ENCODE measurements at regions not wholly inside any gene's neighbourhood (a gene's known extent, or its start where the extent isn't known, plus 50 kb on each side); places are given as distances from the start of the nearest gene placed in this dataset.

DNA sequence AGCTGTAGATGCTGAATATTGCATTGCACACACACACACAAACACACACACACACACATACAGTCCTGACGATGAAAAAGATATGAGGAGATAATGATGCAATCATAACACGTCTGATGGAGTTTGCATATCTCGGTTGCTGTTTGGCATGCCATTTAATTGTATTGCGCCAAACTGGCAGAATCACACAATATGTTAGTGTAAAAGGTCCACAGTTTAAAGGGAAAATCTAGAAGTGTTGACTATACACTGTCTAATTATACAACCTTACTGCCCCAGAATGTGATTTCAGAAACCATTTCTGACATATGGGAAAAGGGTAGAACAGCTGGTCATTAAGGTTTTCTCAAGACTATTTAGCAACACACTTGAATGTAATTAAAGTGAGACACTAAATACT, 123.7 kb upstream of the PROX1 start:
- TF ChIP-seq EZH2phosphoT487 (IDR thresholded peaks at IDR 0.05; ENCODE audit: low read depth), result no peak
- TF ChIP-seq, protein P1, sequence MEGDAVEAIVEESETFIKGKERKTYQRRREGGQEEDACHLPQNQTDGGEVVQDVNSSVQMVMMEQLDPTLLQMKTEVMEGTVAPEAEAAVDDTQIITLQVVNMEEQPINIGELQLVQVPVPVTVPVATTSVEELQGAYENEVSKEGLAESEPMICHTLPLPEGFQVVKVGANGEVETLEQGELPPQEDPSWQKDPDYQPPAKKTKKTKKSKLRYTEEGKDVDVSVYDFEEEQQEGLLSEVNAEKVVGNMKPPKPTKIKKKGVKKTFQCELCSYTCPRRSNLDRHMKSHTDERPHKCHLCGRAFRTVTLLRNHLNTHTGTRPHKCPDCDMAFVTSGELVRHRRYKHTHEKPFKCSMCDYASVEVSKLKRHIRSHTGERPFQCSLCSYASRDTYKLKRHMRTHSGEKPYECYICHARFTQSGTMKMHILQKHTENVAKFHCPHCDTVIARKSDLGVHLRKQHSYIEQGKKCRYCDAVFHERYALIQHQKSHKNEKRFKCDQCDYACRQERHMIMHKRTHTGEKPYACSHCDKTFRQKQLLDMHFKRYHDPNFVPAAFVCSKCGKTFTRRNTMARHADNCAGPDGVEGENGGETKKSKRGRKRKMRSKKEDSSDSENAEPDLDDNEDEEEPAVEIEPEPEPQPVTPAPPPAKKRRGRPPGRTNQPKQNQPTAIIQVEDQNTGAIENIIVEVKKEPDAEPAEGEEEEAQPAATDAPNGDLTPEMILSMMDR (IDR thresholded peaks at IDR 0.05; ENCODE audit: low read depth, low read length), result no peak
- H3K27me3 ChIP-seq (ENCODE audit: low read depth, low read length), result 0 out of 2 replicates have a peak, but pooled peaks cover 4% of the 10 kb centered on the region
- H3K9ac ChIP-seq (ENCODE audit: low read length), result no peak overlapping the region
- H3K27ac ChIP-seq (ENCODE audit: low read length), result no peak overlapping the region
- no peak overlapping the region for H3K4me2 ChIP-seq (ENCODE audit: low read length)
- H3K9me3 ChIP-seq (ENCODE audit: insufficient read depth, low read length), result no peaks in the 10 kb centered on the region
- H3K4me1 ChIP-seq (ENCODE audit: low read length), result no peaks in the 10 kb centered on the region
- H2AFZ ChIP-seq (ENCODE audit: low read depth, low read length), result no peak overlapping the region
- H3K36me3 ChIP-seq (replicated peaks; ENCODE audit: low read depth, low read length), result no peaks in the 10 kb centered on the region
- H4K20me1 ChIP-seq (ENCODE audit: insufficient read depth, low read length), result no peaks in the 10 kb centered on the region
- H3K79me2 ChIP-seq (ENCODE audit: low read length), result no peaks in the 10 kb centered on the region
- H3K4me3 ChIP-seq (ENCODE audit: low read length), result no peak overlapping the region

DNA sequence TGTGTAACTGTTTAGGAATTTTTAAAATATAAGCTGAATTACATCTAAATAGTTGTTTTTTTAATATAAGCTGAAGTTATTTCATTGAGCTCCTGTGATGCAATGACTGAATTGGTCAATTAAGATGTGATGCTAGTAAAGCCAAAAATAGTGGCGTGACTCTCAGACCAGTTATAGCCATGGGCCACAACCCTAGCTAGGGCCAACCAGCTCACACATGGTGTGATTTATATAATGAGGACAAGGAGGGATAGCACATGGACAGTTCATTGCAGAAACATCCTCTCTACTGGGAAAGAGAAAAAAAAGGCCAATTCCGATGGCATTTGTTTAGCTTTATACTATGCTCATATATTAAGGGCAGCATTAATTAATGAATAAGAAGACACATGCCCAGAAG, 119.3 kb upstream of the PROX1 start:
- H3K4me3 ChIP-seq (ENCODE audit: low read length), result no peak overlapping the region
- H3K36me3 ChIP-seq (replicated peaks; ENCODE audit: low read depth, low read length), result no peaks in the 10 kb centered on the region
- no peaks in the 10 kb centered on the region for H3K79me2 ChIP-seq (ENCODE audit: low read length)
- H3K9ac ChIP-seq (ENCODE audit: low read length), result no peak overlapping the region
- TF ChIP-seq EZH2phosphoT487 (IDR thresholded peaks at IDR 0.05; ENCODE audit: low read depth), result no peak
- TF ChIP-seq, protein P1 (IDR thresholded peaks at IDR 0.05; ENCODE audit: low read depth, low read length), result no peak
- no peak overlapping the region for H3K27ac ChIP-seq (ENCODE audit: low read length)
- H3K4me1 ChIP-seq (ENCODE audit: low read length), result no peaks in the 10 kb centered on the region
- H3K4me2 ChIP-seq (ENCODE audit: low read length), result no peak overlapping the region
- no peaks in the 10 kb centered on the region for H3K9me3 ChIP-seq (ENCODE audit: insufficient read depth, low read length)
- H3K27me3 ChIP-seq (ENCODE audit: low read depth, low read length), result no peaks in the 10 kb centered on the region
- no peak overlapping the region for H2AFZ ChIP-seq (ENCODE audit: low read depth, low read length)
- H4K20me1 ChIP-seq (ENCODE audit: insufficient read depth, low read length), result no peaks in the 10 kb centered on the region

DNA sequence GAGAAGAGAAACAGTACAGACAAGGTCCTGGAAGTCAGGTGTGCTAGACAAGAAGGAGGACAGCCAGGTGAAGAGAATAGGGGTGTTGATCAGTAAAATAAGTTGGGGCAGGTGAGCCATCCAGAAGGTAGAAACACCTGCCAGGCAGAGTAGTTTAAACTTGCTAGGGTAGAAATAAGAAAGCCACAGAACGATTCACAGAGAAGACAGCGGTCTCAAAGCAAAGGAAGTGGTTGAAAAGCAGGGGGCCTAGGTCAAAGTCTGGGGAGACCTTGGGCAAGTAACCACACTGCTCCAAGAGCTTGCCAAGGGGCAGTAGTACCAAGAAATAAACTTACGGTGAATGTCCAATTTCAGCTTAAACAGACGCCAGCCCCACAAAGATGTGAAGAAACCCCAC, 116.6 kb upstream of the PROX1 start:
- H4K20me1 ChIP-seq (ENCODE audit: insufficient read depth, low read length), result no peaks in the 10 kb centered on the region
- H3K79me2 ChIP-seq (ENCODE audit: low read length), result no peaks in the 10 kb centered on the region
- no peak overlapping the region for H3K4me3 ChIP-seq (ENCODE audit: low read length)
- no peak overlapping the region for H3K9ac ChIP-seq (ENCODE audit: low read length)
- no peaks in the 10 kb centered on the region for H3K9me3 ChIP-seq (ENCODE audit: insufficient read depth, low read length)
- H3K4me2 ChIP-seq (ENCODE audit: low read length), result no peak overlapping the region
- no peaks in the 10 kb centered on the region for H3K36me3 ChIP-seq (replicated peaks; ENCODE audit: low read depth, low read length)
- no peak overlapping the region for H3K27ac ChIP-seq (ENCODE audit: low read length)
- no peak for TF ChIP-seq EZH2phosphoT487 (IDR thresholded peaks at IDR 0.05; ENCODE audit: low read depth)
- TF ChIP-seq, protein P1 (IDR thresholded peaks at IDR 0.05; ENCODE audit: low read depth, low read length), result no peak
- H3K27me3 ChIP-seq (ENCODE audit: low read depth, low read length), result peaks cover 3% of the 10 kb centered on the region; the same call in 1 of the 2 replicates
- no peaks in the 10 kb centered on the region for H3K4me1 ChIP-seq (ENCODE audit: low read length)
- no peak overlapping the region for H2AFZ ChIP-seq (ENCODE audit: low read depth, low read length)

DNA sequence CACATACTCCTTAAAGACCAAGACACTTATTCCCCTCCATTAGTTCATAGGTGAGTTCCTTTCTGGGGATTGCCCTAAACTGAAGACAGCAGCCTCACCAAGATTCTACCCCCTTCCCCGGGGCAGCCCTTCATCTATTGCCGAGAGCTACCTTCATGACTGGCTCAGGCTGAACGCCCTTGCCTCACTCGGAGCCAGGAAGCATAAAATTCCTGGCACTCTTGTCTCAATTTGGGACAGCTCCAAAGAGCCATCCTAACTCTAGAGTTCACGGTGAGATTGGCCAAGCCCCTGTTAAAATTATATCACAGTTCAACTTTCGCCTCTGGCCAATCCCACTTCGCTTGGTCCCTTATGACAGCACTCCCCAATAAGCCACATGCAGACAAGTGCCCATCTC, 113.0 kb upstream of the PROX1 start:
- Histone ChIP-seq H3K4me3 (ENCODE audit: low read length) (no peak overlapping the region), H3K4me2 (ENCODE audit: low read length) (no peak overlapping the region), H3K4me1 (ENCODE audit: low read length) (no peaks in the 10 kb centered on the region), H3K9me3 (ENCODE audit: insufficient read depth, low read length) (no peaks in the 10 kb centered on the region), H3K9ac (ENCODE audit: low read length) (no peak overlapping the region), H3K27me3 (ENCODE audit: low read depth, low read length) (peaks cover 12% of the 10 kb centered on the region), H3K36me3 (replicated peaks; ENCODE audit: low read depth, low read length) (no peaks in the 10 kb centered on the region), H4K20me1 (ENCODE audit: insufficient read depth, low read length) (no peaks in the 10 kb centered on the region), H3K79me2 (ENCODE audit: low read length) (no peaks in the 10 kb centered on the region), H3K27ac (ENCODE audit: low read length) (no peak overlapping the region), H2AFZ (ENCODE audit: low read depth, low read length) (no peak overlapping the region)
- TF ChIP-seq EZH2phosphoT487 (IDR thresholded peaks at IDR 0.05; ENCODE audit: low read depth), result no peak
- TF ChIP-seq, protein P1 (IDR thresholded peaks at IDR 0.05; ENCODE audit: low read depth, low read length), result no peak
